ENCODE measurements at regions not wholly inside any gene's neighbourhood (a gene's known extent, or its start where the extent isn't known, plus 50 kb on each side); places are given as distances from the start of the nearest gene placed in this dataset.

- WGBS (ENCODE audit: insufficient coverage): under 1% methylated on average over 79 of the region's 91 CpGs
- H3K27me3 ChIP-seq (ENCODE audit: control insufficient read depth, insufficient read depth, low read length): peaks cover 57% of the 10 kb centered on the region
- peaks cover 21% of the 10 kb centered on the region for H3K4me1 ChIP-seq (ENCODE audit: control insufficient read depth, insufficient read depth, low read length)
- peak overlapping the region; percentile 34 for H3K4me3 ChIP-seq (ENCODE audit: low read length)
- DNase-seq: peak; percentile 77
- no peaks in the 10 kb centered on the region for H3K36me3 ChIP-seq (ENCODE audit: control insufficient read depth, insufficient read depth, low read length)
- no peak overlapping the region for H3K27ac ChIP-seq (ENCODE audit: low read length)
- no peaks in the 10 kb centered on the region for H3K9me3 ChIP-seq (replicated peaks; ENCODE audit: control insufficient read depth, low read depth, low read length)
Observed at GRCh38 chr4:1579001-1579900, 104.9 kb downstream of the FAM53A start.

GRCh38 chr4:1578251-1578773, 105.8 kb downstream of the FAM53A start:
- H3K4me3 ChIP-seq (ENCODE audit: low read length): no peak overlapping the region
- 11% methylated on average over 22 of the region's 34 CpGs for WGBS (ENCODE audit: insufficient coverage)

GRCh38 chr4:1577822-1578217, 106.3 kb downstream of the FAM53A start:
- peaks cover 21% of the 10 kb centered on the region for H3K4me1 ChIP-seq (ENCODE audit: control insufficient read depth, insufficient read depth, low read length)
- no peaks in the 10 kb centered on the region for H3K36me3 ChIP-seq (ENCODE audit: control insufficient read depth, insufficient read depth, low read length)
- H3K27me3 ChIP-seq (ENCODE audit: control insufficient read depth, insufficient read depth, low read length): peaks cover 59% of the 10 kb centered on the region
- no peak for DNase-seq
- no peak overlapping the region for H3K4me3 ChIP-seq (ENCODE audit: low read length)
- 51% methylated on average over 5 of the region's 17 CpGs for WGBS (ENCODE audit: insufficient coverage)
- H3K9me3 ChIP-seq (replicated peaks; ENCODE audit: control insufficient read depth, low read depth, low read length): no peaks in the 10 kb centered on the region
- no peak overlapping the region for H3K27ac ChIP-seq (ENCODE audit: low read length)

More at GRCh38 chr4:1578251-1578773, 105.8 kb downstream of the FAM53A start:
- DNase-seq: peak; percentile 16
- Histone ChIP-seq H3K27me3 (ENCODE audit: control insufficient read depth, insufficient read depth, low read length) (peaks cover 57% of the 10 kb centered on the region), H3K36me3 (ENCODE audit: control insufficient read depth, insufficient read depth, low read length) (no peaks in the 10 kb centered on the region), H3K27ac (ENCODE audit: low read length) (no peak overlapping the region), H3K9me3 (replicated peaks; ENCODE audit: control insufficient read depth, low read depth, low read length) (no peaks in the 10 kb centered on the region), H3K4me1 (ENCODE audit: control insufficient read depth, insufficient read depth, low read length) (peaks cover 21% of the 10 kb centered on the region)

- peaks cover 21% of the 10 kb centered on the region for H3K4me1 ChIP-seq (ENCODE audit: control insufficient read depth, insufficient read depth, low read length)
- H3K27ac ChIP-seq (ENCODE audit: low read length): no peak overlapping the region
- peaks cover 59% of the 10 kb centered on the region for H3K27me3 ChIP-seq (ENCODE audit: control insufficient read depth, insufficient read depth, low read length)
- no peaks in the 10 kb centered on the region for H3K36me3 ChIP-seq (ENCODE audit: control insufficient read depth, insufficient read depth, low read length)
- H3K4me3 ChIP-seq (ENCODE audit: low read length): no peak overlapping the region
- no peak for DNase-seq
- WGBS (ENCODE audit: insufficient coverage): 49% methylated on average over 22 of the region's 30 CpGs
- H3K9me3 ChIP-seq (replicated peaks; ENCODE audit: control insufficient read depth, low read depth, low read length): no peaks in the 10 kb centered on the region
Observed at GRCh38 chr4:1576961-1577821, 106.9 kb downstream of the FAM53A start.

GRCh38 chr4:1576304-1576960, 107.7 kb downstream of the FAM53A start:
- Histone ChIP-seq H3K27ac (ENCODE audit: low read length) (no peak overlapping the region), H3K4me1 (ENCODE audit: control insufficient read depth, insufficient read depth, low read length) (peaks cover 21% of the 10 kb centered on the region), H3K9me3 (replicated peaks; ENCODE audit: control insufficient read depth, low read depth, low read length) (no peaks in the 10 kb centered on the region), H3K4me3 (ENCODE audit: low read length) (no peak overlapping the region), H3K27me3 (ENCODE audit: control insufficient read depth, insufficient read depth, low read length) (peaks cover 56% of the 10 kb centered on the region), H3K36me3 (ENCODE audit: control insufficient read depth, insufficient read depth, low read length) (no peaks in the 10 kb centered on the region)
- no peak for DNase-seq
- WGBS (ENCODE audit: insufficient coverage): 82% methylated on average over 23 of the region's 32 CpGs

- DNase-seq: no peak
Observed at GRCh38 chr4:1575418-1576303, 108.5 kb downstream of the FAM53A start.

GRCh38 chr4:1574601-1575417, 109.3 kb downstream of the FAM53A start:
- no peak for DNase-seq
- Histone ChIP-seq H3K27me3 (ENCODE audit: control insufficient read depth, insufficient read depth, low read length) (peaks cover 52% of the 10 kb centered on the region), H3K4me3 (ENCODE audit: low read length) (no peak overlapping the region), H3K9me3 (replicated peaks; ENCODE audit: control insufficient read depth, low read depth, low read length) (no peaks in the 10 kb centered on the region), H3K27ac (ENCODE audit: low read length) (no peak overlapping the region), H3K4me1 (ENCODE audit: control insufficient read depth, insufficient read depth, low read length) (peaks cover 18% of the 10 kb centered on the region), H3K36me3 (ENCODE audit: control insufficient read depth, insufficient read depth, low read length) (no peaks in the 10 kb centered on the region)
- 64% methylated on average over 17 of the region's 20 CpGs for WGBS (ENCODE audit: insufficient coverage)

More at GRCh38 chr4:1575418-1576303, 108.5 kb downstream of the FAM53A start:
- H3K27ac ChIP-seq (ENCODE audit: low read length): no peak overlapping the region
- no peaks in the 10 kb centered on the region for H3K9me3 ChIP-seq (replicated peaks; ENCODE audit: control insufficient read depth, low read depth, low read length)
- peaks cover 21% of the 10 kb centered on the region for H3K4me1 ChIP-seq (ENCODE audit: control insufficient read depth, insufficient read depth, low read length)
- peaks cover 56% of the 10 kb centered on the region for H3K27me3 ChIP-seq (ENCODE audit: control insufficient read depth, insufficient read depth, low read length)
- no peak overlapping the region for H3K4me3 ChIP-seq (ENCODE audit: low read length)
- H3K36me3 ChIP-seq (ENCODE audit: control insufficient read depth, insufficient read depth, low read length): no peaks in the 10 kb centered on the region
- 50% methylated on average over 14 of the region's 20 CpGs for WGBS (ENCODE audit: insufficient coverage)

GRCh38 chr4:1573830-1574459, 110.2 kb downstream of the FAM53A start:
- DNase-seq: no peak
- Histone ChIP-seq H3K4me1 (ENCODE audit: control insufficient read depth, insufficient read depth, low read length) (peaks cover 12% of the 10 kb centered on the region), H3K27ac (ENCODE audit: low read length) (no peak overlapping the region), H3K36me3 (ENCODE audit: control insufficient read depth, insufficient read depth, low read length) (no peaks in the 10 kb centered on the region), H3K27me3 (ENCODE audit: control insufficient read depth, insufficient read depth, low read length) (peaks cover 46% of the 10 kb centered on the region), H3K9me3 (replicated peaks; ENCODE audit: control insufficient read depth, low read depth, low read length) (no peaks in the 10 kb centered on the region), H3K4me3 (ENCODE audit: low read length) (no peak overlapping the region)
- WGBS (ENCODE audit: insufficient coverage): 58% methylated on average over 7 of the region's 13 CpGs
